Mammary epithelial cell (primary cell): ENCODE measurements at regions not wholly inside any gene's neighbourhood (a gene's known extent, or its start where the extent isn't known, plus 50 kb on each side); places are given as distances from the start of the nearest gene placed in this dataset.

Experiments used
- CTCF ChIP-seq, 2 donors: IDR thresholded peaks in 1 of 2; conservative IDR thresholded peaks in 1 of 2; 2 replicates each; pipeline ENCODE4 v1.5.1; 2011 to 2012; ENCODE audit warnings: inconsistent platforms in 2 of 2, low read length in 2 of 2, mild to moderate bottlenecking in 2 of 2, control low read depth in 1 of 2, low read depth in 1 of 2; ENCODE audit not compliant: insufficient read depth in 1 of 2; ENCODE audit errors: extremely low read depth in 1 of 2
- EZH2 ChIP-seq: IDR thresholded peaks from 2 replicates; pipeline ENCODE4 v1.6.1; 2012; ENCODE audit warnings: low read length, inconsistent platforms, borderline replicate concordance

- TF ChIP-seq CTCF (conservative IDR thresholded peaks at IDR 0.05 in 1 of 2, IDR thresholded peaks at IDR 0.05 in 1 of 2; ENCODE audit: extremely low read depth in 1 of 2, insufficient read depth in 1 of 2, low read depth in 1 of 2, low read length in 2 of 2) (no peak), EZH2 (no peak)
Observed at GRCh38 chr13:90623318-90624011, 724.0 kb upstream of the MIR17HG start.
